Osteoblast (primary cell): ENCODE measurements at regions not wholly inside any gene's neighbourhood (a gene's known extent, or its start where the extent isn't known, plus 50 kb on each side); places are given as distances from the start of the nearest gene placed in this dataset.

Source experiments
- DNase-seq: peaks from one replicate; pipeline ENCODE4 v3.0.0; 2011; ENCODE audit warnings: low spot score, mixed read lengths; ENCODE audit not compliant: insufficient read length; ENCODE audit errors: missing footprints
- H2AFZ ChIP-seq: 2 replicates; pipeline ENCODE4 v1.6.0; 2011; ENCODE audit warnings: mild to moderate bottlenecking, low read length
- H3K27ac ChIP-seq: 2 replicates; pipeline ENCODE4 v1.5.1; 2011; ENCODE audit warnings: mild to moderate bottlenecking, low read depth, low read length, moderate library complexity
- H3K27me3 ChIP-seq: 2 replicates; pipeline ENCODE4 v1.6.0; 2012; ENCODE audit warnings: mild to moderate bottlenecking, control low read depth, inconsistent platforms, low read length, moderate library complexity; ENCODE audit not compliant: insufficient read depth
- H3K36me3 ChIP-seq: 2 replicates; pipeline ENCODE4 v1.5.1; 2011; ENCODE audit warnings: mild to moderate bottlenecking, low read length, control low read depth, moderate library complexity; ENCODE audit not compliant: insufficient read depth
- H3K4me1 ChIP-seq: 2 replicates; pipeline ENCODE4 v1.5.1; 2011; ENCODE audit warnings: mild to moderate bottlenecking, low read length, control low read depth, moderate library complexity; ENCODE audit not compliant: insufficient read depth
- H3K4me2 ChIP-seq: 2 replicates; pipeline ENCODE4 v1.6.0; 2011; ENCODE audit warnings: mild to moderate bottlenecking, low read length; ENCODE audit not compliant: insufficient read depth
- H3K4me3 ChIP-seq: fragments of 200-600 bp; sonication (generic); 3 replicates; pipeline ENCODE4 v1.5.1; 2012; ENCODE audit warnings: mild to moderate bottlenecking, low read length, inconsistent platforms; ENCODE audit not compliant: insufficient read depth
- H3K79me2 ChIP-seq: 2 replicates; pipeline ENCODE4 v1.6.0; 2012; ENCODE audit warnings: mild to moderate bottlenecking, low read length, control low read depth, inconsistent platforms; ENCODE audit not compliant: insufficient read depth
- H3K9me3 ChIP-seq: 2 replicates; pipeline ENCODE4 v1.5.1; 2011; ENCODE audit warnings: low read depth, low read length, control low read depth
- H4K20me1 ChIP-seq: 2 replicates; pipeline ENCODE4 v1.6.0; 2012; ENCODE audit warnings: mild to moderate bottlenecking, low read length, control low read depth; ENCODE audit not compliant: insufficient read depth
- CTCF ChIP-seq: IDR thresholded peaks from 2 replicates; pipeline ENCODE4 v1.5.1; 2011; ENCODE audit warnings: mild to moderate bottlenecking, low read depth, low read length, moderate library complexity; ENCODE audit errors: extremely low read depth

- TF ChIP-seq CTCF, result no peak
- no peak overlapping the region for H2AFZ ChIP-seq
- H4K20me1 ChIP-seq, result no peaks in the 10 kb centered on the region
- H3K4me1 ChIP-seq, result no peaks in the 10 kb centered on the region
- no peaks in the 10 kb centered on the region for H3K79me2 ChIP-seq
- no peak overlapping the region for H3K27ac ChIP-seq
- H3K36me3 ChIP-seq, result no peaks in the 10 kb centered on the region
- H3K27me3 ChIP-seq, result no peaks in the 10 kb centered on the region
- no peak overlapping the region for H3K4me3 ChIP-seq
- no peaks in the 10 kb centered on the region for H3K9me3 ChIP-seq
- H3K4me2 ChIP-seq, result no peak overlapping the region
- no peak for DNase-seq
These were observed 186.8 kb downstream of the FAT4 start for GRCh38 chr4:125501568-125501967.

GRCh38 chr4:125505621-125506020 lies 190.9 kb downstream of the FAT4 start:
- no peak overlapping the region for H3K4me3 ChIP-seq
- no peaks in the 10 kb centered on the region for H3K36me3 ChIP-seq
- TF ChIP-seq CTCF, result no peak
- no peaks in the 10 kb centered on the region for H4K20me1 ChIP-seq
- no peaks in the 10 kb centered on the region for H3K27me3 ChIP-seq
- no peaks in the 10 kb centered on the region for H3K9me3 ChIP-seq
- no peak overlapping the region for H3K4me2 ChIP-seq
- no peaks in the 10 kb centered on the region for H3K4me1 ChIP-seq
- no peak overlapping the region for H3K27ac ChIP-seq
- no peak overlapping the region for H2AFZ ChIP-seq
- no peak for DNase-seq
- H3K79me2 ChIP-seq, result no peaks in the 10 kb centered on the region

GRCh38 chr4:125507141-125507540 lies 192.4 kb downstream of the FAT4 start:
- no peak for TF ChIP-seq CTCF
- H3K79me2 ChIP-seq, result no peaks in the 10 kb centered on the region
- H3K27me3 ChIP-seq, result no peaks in the 10 kb centered on the region
- H3K4me3 ChIP-seq, result no peak overlapping the region
- no peak overlapping the region for H2AFZ ChIP-seq
- H3K27ac ChIP-seq, result no peak overlapping the region
- H3K9me3 ChIP-seq, result no peaks in the 10 kb centered on the region
- no peaks in the 10 kb centered on the region for H3K4me1 ChIP-seq
- H3K36me3 ChIP-seq, result no peaks in the 10 kb centered on the region
- no peak overlapping the region for H3K4me2 ChIP-seq
- peak; percentile 11 for DNase-seq
- no peaks in the 10 kb centered on the region for H4K20me1 ChIP-seq

- Histone ChIP-seq H3K27ac (no peak overlapping the region), H3K27me3 (no peaks in the 10 kb centered on the region), H3K4me3 (no peak overlapping the region), H3K9me3 (no peaks in the 10 kb centered on the region), H2AFZ (no peak overlapping the region), H4K20me1 (no peaks in the 10 kb centered on the region), H3K4me2 (no peak overlapping the region), H3K4me1 (no peaks in the 10 kb centered on the region), H3K79me2 (no peaks in the 10 kb centered on the region), H3K36me3 (no peaks in the 10 kb centered on the region)
- no peak for DNase-seq
- TF ChIP-seq CTCF, result no peak
These were observed 197.0 kb downstream of the FAT4 start for GRCh38 chr4:125511715-125512114.
